HG03196 (cell line): ENCODE measurements at regions not wholly inside any gene's neighbourhood (a gene's known extent, or its start where the extent isn't known, plus 50 kb on each side); places are given as distances from the start of the nearest gene placed in this dataset.
A peak's percentile ranks its signal among the peaks of the same experiment; 100 is the strongest.
"Not testable (repeated sequence)": the region's sequence is repeated elsewhere in the genome, so short reads cannot be mapped to it uniquely, and the experiment has no call there.

Source experiments
- ATAC-seq: cut with Tn5 transposase; IDR thresholded peaks from one replicate; pipeline ENCODE4 v1.9.1; 2021; ENCODE audit not compliant: unreplicated experiment

GRCh38 chrX:131595120-131595519, 51.2 kb downstream of the OR13H1 start:
- no peak for ATAC-seq

GRCh38 chrX:131607792-131608369, 64.0 kb downstream of the OR13H1 start:
- no peak for ATAC-seq

- ATAC-seq: no peak
Observed at GRCh38 chrX:131609480-131609879, 65.6 kb downstream of the OR13H1 start.

- ATAC-seq: no peak
Observed at GRCh38 chrX:131613260-131613659, 69.4 kb downstream of the OR13H1 start.

GRCh38 chrX:131614241-131614640, 70.4 kb downstream of the OR13H1 start:
- no peak for ATAC-seq

- ATAC-seq: no peak
Observed at GRCh38 chrX:131617182-131617581, 73.3 kb downstream of the OR13H1 start.

GRCh38 chrX:131621650-131622049, 77.8 kb downstream of the OR13H1 start:
- no peak for ATAC-seq

GRCh38 chrX:131626681-131627296, 82.9 kb downstream of the OR13H1 start:
- ATAC-seq: no peak

GRCh38 chrX:131630534-131630933, 86.7 kb downstream of the OR13H1 start:
- no peak for ATAC-seq

- no peak for ATAC-seq
Observed at GRCh38 chrX:131633285-131633917, 89.5 kb downstream of the OR13H1 start.

- no peak for ATAC-seq
Observed at GRCh38 chrX:131634900-131635299, 91.0 kb downstream of the OR13H1 start.

- no peak for ATAC-seq
Observed at GRCh38 chrX:131646106-131646505, 102.2 kb downstream of the OR13H1 start.

- ATAC-seq: no peak
Observed at GRCh38 chrX:131649741-131650140, 105.9 kb downstream of the OR13H1 start.

GRCh38 chrX:131650637-131651410, 107.0 kb downstream of the OR13H1 start:
- no peak for ATAC-seq

GRCh38 chrX:131663726-131664125, 119.9 kb downstream of the OR13H1 start:
- not testable (repeated sequence) for ATAC-seq

- ATAC-seq: no peak
Observed at GRCh38 chrX:131671735-131672134, 127.9 kb downstream of the OR13H1 start.

GRCh38 chrX:131675596-131676194, 131.8 kb downstream of the OR13H1 start:
- ATAC-seq: peak; percentile 49

GRCh38 chrX:131677655-131678628, 134.1 kb downstream of the OR13H1 start:
- no peak for ATAC-seq

- ATAC-seq: not testable (repeated sequence)
Observed at GRCh38 chrX:131682735-131683134, 138.9 kb downstream of the OR13H1 start.

GRCh38 chrX:131693359-131693758, 149.5 kb downstream of the OR13H1 start:
- no peak for ATAC-seq
